HG03378 (cell line): ENCODE measurements at regions not wholly inside any gene's neighbourhood (a gene's known extent, or its start where the extent isn't known, plus 50 kb on each side); places are given as distances from the start of the nearest gene placed in this dataset.

Experiments used
- ATAC-seq: cut with Tn5 transposase; IDR thresholded peaks from one replicate; pipeline ENCODE4 v1.9.1; 2021; ENCODE audit warnings: mild to moderate bottlenecking, moderate library complexity; ENCODE audit not compliant: unreplicated experiment

DNA sequence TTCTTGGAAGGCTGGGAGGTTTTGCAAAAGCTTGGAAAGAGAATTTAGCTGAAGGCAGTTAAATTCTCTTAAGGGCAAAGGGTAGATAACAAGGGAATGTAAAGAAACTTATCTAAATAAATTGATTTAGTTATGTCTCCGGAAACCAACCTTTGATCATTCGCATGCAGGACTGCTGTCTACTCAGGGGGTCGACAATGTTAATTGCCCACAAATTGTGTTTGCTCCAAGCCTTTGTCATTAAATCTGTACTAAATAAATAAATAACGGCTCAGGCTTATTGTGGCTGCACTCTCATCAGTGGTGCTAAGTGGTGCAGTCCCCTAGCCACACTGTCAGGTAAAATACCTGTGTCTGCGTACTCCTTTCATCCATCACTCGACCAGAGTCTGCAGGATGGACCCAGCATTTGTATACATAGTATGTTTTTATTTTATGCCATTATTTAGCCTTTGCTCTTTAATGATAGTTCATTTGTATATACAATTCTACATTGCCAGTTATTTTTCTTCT is 497.4 kb upstream of the RASGRP1 start:
- ATAC-seq, result no peak

GRCh38 chr15:39066677-39067076 is 502.1 kb upstream of the RASGRP1 start:
- ATAC-seq, result no peak

GRCh38 chr15:39074341-39074985 is 506.4 kb upstream of the THBS1 start:
- ATAC-seq, result no peak

GRCh38 chr15:39075311-39075710 is 505.6 kb upstream of the THBS1 start:
- ATAC-seq, result no peak

DNA sequence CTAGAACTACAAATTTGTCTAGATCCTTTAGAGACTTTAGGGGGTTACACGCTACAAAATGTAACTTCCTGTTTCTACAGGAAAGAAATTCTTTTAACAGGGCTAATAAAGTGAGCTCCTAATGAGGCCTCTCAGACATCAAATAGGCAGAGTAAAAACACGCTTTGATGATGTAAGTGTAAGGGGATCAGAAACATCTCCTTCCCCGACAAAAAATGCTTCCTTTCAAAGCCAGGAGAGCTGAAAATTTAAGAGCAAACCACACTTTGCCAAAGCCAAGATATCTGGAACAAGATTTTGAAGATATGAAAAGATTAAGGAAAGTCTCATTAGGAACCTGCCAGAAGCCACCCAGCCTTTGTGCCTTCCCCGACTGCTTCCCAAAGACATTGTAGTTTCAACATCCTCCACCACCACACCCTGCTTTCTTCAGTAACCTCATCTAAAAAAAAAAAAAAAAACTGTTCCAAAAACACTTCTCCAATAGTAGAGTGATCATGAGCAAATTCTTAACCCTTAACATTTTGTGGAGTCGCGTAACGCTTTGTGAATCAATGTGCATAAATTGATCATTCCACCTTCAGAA is 505.0 kb upstream of the THBS1 start:
- ATAC-seq, result no peak

- ATAC-seq, result no peak
Measured at GRCh38 chr15:39078026-39078425, 502.9 kb upstream of the THBS1 start.

DNA sequence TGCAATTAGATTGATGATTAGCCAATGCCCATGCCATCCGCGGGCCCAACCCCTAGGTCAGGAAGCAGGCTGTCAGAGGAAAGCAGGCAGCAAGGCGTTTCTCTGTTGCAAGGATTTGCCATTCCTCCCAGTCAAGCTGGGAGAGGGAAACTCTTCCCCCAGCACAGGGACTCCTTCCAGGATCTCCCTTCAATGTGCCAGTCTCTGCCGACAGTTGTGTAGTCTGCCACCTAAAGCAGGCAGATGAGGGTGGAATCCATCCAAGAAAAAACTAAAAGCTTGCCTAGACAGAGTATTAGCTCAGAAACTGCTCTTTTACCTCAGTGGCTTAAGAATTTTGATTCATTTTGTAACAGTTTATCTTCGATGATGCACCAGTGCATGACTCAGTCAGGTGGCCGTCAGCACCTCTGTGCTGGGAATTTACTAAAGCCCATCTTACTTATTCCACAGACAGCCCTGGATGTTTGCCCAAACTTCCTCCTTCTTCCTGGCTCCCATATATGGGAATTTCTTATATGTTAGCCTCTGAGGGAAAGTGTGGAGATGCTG is 501.5 kb upstream of the THBS1 start:
- ATAC-seq, result no peak

DNA sequence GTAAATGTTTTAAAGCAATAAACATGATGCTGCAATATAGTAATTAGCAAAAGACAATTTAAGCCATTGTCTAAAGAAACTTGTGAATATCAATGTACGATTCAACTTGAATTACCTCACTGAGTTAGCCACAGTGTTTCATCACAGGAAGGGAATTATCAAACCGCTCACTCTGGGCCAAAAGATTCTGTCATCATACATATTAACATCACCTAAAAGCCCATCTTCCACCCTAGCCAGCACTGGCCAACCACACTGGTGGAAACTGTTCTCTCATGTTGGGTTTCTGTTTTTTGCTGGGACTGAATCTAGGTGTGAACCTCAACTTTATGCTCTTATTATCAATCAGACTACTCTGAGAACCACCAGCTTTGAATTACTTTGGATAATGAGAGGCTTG is 497.7 kb upstream of the THBS1 start:
- ATAC-seq, result no peak

DNA sequence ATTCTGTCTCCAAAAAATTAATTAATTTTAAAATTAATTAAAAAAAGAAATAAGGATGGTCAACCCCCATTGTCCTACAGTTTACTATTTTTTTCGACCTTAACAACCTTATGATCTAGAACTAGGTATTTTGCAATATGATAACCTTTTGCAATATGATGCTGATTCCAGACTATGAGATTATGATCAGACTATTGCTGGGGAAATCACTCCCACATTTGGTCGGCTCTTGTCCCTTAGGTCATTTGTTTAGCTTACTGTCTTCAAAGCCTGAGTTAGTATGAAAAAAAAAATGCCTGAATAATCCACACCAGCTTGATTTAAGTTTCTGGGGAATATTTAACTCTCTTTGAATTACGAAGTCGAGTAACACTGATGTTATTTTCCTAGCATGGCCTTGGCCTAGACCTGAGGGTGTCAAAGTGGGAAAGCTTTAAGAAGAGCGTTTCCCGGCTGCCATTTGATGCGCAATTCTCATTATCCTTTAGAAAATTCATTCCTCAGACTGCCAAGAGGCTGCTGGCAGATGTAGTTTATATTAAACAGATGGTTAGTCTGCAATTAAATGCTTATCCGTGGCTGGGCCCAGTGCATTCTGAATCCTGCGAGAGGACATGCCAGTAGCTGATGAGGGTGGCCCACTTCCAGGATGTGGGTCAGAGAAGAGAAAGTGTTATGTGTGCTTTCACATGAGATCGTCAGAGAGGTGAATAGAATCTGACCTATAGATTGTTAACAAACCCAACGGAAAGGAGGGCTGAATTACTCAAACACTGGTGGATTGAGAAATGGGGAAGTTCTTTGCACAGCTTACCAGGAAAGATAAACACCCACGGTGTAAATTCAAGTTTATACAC is 496.0 kb upstream of the THBS1 start:
- no peak for ATAC-seq

DNA sequence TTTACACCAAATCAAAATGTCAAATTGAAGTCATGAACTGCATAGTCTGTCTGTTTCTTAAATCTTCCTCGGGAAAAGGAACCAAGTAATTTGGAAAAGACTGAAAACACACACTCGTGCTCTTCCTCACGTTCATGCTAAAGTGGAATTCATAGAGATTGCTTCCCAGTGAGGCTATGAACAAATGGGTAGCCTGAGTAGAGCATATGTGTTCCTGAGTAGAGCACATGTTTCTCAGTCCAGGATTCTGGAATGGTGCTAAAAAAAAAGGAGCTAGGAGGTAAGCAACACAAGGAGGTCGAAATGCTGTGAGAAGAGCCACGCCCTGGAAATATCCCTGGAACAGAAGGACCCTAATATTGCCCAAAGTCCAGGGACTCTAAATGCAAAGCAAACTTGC is 494.2 kb upstream of the THBS1 start:
- ATAC-seq, result no peak

DNA sequence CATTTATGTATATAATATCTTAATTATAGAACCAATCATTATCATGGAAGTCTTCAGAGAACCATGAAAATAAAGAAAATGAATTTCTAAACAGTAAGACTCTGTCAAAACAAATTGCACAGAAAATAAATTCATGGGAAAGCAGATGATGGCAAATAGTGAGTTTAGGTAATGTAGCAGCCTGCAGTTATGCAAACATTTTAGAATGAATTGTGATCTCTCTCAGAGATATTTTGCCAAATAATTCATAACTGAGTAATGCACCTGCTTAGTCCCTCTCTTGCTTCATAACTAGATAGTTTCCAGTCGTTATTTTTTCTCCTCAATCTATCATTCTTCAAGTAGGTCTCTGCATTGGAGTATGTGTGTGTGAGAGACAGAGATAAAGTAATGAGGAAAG is 492.7 kb upstream of the THBS1 start:
- ATAC-seq, result no peak

DNA sequence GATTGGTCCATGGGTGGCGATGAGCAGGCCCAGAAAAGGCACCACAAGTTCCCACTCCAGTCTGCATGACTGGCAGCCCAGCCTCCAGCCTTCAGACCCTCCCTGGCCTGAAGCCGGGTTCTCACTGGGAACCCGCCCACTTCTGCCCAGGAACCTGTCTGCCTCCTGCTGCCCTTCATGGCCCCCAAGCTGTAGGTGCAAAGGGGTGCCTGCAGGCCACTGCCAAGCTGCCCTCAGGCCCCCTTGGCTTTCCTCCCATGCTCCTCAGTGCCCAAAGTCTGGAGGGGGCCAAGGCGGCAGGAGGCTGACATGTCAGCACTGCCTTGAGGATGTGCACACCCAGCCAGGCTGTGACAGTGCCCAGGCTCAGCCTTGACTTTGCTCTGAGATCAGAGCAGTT is 488.5 kb upstream of the THBS1 start:
- ATAC-seq, result no peak

GRCh38 chr15:39092761-39093160 is 488.1 kb upstream of the THBS1 start:
- ATAC-seq, result no peak

DNA sequence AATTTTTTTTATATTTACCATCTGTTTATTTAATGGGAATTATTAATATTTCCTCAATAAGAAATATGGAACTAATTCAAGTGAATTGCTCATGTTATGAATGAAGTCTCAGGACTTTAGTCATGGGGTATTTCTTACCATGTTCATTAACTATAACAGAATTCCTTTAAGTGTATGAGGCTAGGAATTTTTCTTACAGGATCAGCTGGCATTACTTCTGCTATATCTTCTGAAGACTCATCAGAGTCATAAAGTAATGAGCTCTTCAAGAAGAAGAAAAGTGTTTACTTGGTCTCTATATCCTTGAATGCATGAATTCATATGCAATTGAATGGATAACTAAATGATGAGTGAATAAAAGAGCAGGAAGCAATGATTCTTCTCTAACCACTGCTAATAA is 486.8 kb upstream of the THBS1 start:
- ATAC-seq, result no peak

DNA sequence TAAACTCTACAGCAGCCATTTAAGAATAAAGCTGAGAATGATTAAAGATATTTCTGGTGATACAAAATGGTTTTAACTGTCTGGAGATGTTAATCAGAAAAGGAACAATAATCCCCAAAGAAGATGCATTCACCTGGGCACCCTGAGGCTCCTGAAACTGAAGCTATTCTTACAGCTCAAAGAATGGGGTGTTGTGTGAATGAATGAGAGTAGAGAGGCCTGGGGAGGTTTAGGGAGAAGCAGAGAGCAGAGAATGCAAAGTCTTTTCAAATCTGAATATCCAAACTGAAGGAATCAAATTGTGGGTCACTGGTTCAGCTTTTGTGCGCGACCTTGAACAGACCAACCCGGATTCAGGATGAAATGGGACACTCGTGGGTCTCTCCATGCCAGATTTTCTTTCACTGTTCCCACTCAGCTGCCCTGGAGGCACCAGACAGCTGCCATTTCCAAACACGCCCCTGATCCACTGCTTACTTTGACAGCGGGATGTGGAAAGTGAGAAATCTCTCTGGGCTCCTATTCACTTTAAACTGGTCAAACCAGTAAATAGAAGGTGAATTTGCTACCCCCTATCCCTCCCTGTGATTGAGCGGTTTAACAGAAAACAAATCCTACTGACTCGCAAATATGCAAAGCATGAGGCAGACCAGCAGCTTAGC is 485.5 kb upstream of the THBS1 start:
- ATAC-seq, result no peak

DNA sequence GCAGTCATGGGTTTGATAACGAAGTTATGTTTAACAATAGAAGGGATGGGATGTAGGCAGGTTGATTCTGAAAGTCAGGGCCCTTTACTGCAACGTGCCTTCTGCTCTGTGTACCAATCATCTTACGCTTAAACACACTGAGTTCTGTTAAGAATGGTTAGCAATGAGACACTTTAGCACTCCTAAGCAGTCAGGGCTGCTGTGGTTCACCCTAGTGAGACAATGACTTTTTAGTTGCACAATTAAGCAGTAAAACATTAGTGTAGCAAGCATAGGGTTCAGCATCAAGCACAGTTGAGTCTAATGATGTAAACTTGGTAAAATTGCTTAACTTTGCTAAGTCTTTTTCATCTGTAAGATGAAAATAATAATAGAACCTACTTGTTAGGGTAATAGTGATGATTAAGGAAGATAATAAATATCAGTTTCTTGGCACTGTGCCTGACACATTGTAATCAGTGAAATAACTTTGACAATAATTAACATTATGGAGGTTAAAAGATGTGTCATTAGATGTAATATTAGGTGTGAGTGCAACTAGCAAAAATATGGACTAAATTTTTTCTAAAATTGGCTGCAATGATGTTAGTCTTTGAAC is 484.2 kb upstream of the THBS1 start:
- ATAC-seq, result no peak

DNA sequence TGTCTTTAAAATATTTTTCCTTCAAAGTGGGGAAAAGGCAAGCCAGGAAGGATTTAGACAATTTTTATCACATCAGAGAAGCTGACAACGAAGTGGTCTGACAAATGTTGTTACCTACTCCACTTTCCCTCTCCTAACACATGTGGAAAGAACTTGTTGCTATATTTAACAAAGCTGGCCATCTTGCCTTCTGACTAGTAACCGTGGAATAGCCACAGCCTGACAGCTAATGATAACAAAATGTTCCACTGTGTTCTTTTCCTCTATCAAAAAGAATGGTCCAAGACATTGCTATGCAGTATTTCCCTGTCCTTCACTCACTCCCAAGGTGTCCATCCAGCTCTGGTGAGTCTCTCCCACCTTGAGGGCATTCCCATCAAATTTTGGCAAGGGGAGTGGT is 481.4 kb upstream of the THBS1 start:
- no peak for ATAC-seq

- ATAC-seq, result no peak
Measured at GRCh38 chr15:39100106-39100660, 480.7 kb upstream of the THBS1 start.

- ATAC-seq, result no peak
Measured at GRCh38 chr15:39102431-39102830, 478.4 kb upstream of the THBS1 start.

GRCh38 chr15:39106950-39107349 is 473.9 kb upstream of the THBS1 start:
- ATAC-seq, result no peak
